CD4-positive, alpha-beta T cell treated with Interferon gamma for 1 hour (primary cell): ENCODE measurements at regions not wholly inside any gene's neighbourhood (a gene's known extent, or its start where the extent isn't known, plus 50 kb on each side); places are given as distances from the start of the nearest gene placed in this dataset.
"Not testable (repeated sequence)": the region's sequence is repeated elsewhere in the genome, so short reads cannot be mapped to it uniquely, and the experiment has no call there.

Experiments used
- DNase-seq: peaks from one replicate; pipeline ENCODE4 v3.0.0-alpha.2; 2020

DNA sequence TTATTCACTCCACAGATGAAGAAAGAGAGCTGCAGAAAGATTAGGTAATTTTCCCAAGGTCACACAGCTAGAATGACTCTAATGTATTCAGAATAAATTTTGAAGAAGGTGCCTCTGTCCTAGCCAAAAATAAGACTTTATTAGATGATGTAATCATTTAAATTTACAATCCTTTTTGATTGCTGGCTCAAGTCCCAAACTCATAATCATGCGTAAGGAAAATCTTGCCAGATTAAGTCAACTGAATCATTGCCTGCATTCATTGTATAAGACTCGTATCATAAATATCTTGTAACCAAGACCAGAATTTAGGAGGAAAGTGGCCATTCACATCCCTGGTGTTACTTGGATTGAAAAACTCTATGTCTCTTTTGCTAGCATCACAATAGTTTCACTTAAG lies 53.1 kb upstream of the STK39 start:
- no peak for DNase-seq

DNA sequence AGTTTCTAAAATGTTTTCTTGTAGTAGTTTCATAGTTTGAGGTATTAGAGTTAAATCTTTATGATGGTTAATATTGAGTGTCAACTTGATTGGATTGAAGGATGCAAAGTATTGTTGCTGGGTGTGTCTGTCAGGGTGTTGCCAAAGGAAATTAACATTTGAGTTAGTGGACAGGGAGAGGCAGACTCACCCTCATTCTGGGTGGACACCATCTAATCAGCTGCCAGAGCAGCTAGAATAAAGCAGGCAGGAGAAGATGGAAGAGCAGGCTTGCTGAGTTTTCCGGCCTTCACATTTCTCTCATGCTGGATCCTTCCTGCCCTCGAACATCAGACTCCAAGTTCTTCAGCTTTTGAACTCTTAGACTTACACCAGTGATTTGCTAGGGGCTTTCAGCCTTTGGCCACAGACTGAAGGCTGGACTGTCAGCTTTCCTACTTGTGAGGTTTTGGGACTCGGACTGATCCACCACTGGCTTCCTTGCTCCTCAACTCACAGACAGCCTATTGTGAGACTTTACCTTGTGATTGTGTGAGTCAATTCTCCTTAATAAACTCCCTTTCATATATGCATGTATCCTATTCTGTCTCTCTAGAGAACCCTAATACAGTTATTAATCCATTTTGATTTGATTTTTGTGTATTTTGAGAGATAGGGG lies 56.8 kb upstream of the STK39 start:
- no peak for DNase-seq

DNA sequence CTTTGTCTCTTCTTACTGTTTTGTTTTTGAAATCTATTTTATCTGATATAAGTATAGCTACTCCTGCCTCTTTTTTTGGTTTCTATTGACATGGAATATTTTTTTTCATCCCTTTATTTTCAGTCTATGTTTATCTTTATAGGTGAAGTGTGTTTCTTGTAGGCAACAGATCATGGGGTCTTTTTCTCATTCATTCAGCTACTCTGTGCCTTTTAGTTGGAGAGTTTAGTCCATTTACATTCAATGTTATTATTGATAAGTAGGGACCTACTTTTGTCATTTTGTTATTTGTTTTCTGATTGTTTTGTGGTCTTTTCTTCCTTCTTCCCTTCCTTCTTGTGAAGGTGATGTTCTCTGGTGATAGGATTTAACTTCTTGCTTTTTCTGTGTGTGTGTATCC lies 60.0 kb upstream of the STK39 start:
- no peak for DNase-seq

DNA sequence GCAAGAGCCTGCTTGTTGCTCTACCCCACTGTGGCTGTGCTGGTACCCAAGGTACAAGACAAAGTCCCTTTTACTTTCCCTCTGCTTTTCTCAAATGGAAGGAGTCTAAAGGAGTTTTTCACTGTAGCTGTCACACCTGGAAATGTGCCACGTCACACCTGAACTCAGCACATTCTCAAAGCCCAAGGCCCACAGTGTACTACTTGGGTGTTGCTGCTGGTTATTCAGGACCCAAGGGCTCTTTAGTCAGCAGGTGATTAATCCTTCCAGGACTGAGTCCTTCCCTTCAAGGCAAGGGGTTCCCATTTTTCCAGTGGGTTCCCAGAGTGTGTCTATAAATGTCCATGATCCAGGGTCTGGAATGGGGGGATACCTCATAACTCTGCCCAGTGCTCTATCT lies 63.2 kb upstream of the STK39 start:
- no peak for DNase-seq

DNA sequence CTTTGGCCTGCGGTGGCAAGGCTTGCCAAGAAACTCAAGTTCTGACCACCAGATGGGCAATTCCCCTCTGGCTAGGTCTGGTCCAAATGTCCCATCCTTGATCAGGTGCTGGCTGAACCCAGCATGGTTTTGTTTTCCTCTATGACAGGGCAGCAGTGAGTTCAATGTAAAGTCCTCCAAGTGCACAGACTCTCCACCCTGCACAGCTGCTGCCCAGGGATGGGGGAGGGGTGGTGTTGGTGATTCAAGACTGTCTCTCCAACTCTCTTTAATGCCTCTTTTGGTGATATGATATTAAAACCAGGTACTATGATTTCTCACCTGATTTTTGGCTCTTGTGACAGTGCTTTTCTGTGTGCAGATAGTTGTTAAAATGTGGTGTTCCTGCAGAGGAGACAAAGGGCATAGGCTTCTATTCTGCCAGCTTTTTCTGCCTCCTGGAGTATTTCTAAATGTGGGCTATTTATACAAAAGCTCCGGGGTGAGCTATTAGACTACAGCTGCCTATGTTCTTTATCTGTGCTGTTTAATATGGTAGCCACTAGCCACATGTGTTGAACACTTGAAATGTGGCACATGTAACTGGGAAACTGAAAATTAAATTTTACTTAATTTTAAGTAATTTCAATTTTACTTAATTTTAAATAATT lies 64.0 kb upstream of the STK39 start:
- DNase-seq: no peak

DNA sequence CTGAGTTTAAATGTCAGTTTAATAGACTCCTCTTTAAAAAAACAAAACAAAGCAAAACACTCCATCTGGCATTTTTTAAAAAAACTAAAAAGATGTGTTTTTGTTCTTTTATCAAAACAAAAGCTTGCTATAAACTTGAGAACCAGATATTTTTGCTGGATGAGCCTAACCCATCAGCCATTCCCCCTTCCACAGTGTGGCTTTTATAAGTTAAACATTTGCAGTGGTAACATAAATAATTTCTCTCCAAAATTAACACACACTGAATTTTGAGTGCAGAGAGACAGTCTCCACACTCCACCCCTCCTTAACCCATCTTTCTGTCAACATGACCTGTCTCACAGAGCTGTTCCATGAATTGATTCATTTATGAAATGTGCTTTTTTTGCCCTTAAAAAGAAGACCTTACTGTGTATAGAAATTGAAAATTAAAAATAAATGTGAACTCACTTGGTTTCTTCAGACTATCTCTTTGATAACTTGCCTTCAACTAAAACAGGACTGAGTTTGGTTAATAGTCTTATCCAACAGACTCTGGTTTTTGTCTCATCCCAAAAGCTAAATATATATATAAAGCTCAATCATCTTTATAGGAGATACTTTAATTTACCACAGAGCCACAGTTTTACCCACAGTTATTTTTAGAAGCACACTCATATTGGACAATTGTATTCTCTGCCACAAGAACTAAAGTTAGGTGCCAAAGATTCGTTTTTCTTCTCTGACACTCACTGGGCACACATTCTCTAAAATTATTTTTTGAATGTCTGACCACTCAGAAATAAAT lies 64.8 kb upstream of the STK39 start:
- no peak for DNase-seq

DNA sequence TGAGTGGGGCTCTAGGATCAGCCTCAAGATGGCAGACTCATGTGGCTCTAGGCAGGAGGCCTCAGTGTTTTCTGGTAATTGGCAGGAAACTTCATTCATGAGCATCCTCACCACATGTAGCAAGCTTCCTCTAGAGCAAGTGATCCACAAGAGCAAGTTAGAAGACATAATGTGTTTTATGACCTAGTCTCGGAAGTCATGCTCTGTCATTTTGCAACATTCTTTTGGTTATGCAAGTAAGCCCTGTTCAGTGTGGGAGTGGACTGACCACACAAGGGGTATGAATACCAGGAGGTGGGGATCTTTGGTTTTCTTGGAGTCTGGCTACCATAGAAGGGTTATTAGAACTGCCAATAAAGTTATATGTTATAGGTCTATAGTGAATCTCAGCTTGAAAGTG lies 66.8 kb upstream of the STK39 start:
- no peak for DNase-seq

DNA sequence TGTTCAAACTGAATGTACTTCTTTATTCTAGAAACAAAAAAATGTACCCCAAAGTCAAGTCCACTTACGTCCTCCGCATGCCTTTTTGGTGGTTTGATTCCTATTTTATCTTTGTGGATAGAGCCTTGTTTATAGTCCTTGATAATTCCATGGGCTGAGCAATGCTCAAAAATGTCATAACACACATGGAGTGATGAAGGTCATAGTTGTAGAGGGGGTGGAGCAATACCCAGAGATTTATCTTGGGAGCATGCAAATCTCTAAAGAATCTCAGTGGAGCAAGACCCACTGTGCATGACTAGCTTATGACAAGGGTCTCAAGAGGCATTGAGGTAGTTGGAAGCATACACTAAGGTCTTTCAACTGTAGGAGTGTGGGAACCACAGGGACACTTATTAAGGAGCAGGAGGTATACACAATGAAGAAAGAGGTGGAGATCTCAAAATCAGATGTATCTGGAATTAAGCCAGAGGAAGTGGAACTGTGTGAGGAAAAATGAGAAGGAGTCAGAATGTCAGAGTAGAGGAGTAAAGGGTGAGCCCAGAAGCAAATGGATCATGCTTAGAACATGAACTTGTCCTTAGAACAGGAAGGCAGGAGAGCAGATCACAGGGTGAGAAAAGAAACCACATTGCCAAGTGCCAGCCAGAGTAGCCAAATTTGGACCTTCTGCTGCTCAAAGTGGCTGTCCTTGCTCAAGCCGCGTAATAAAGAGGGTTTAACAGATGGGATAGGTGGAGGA lies 68.1 kb upstream of the STK39 start:
- no peak for DNase-seq

DNA sequence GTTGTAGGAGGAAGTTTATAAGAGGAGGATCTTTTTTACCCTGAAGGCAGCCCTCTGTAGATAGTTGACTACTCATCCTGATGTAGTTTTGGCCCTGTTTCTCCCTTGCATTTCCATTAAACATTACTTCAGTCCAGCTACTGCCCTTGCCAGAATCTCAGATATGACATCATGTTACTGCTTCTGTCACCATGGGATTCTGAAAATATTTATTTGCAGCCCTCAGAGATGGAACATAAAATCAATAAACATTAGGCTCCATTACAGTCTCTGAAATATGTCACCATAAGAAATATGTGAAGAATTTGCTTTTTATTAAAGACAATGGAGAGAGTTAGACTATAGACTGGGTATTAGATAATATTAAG lies 68.7 kb upstream of the STK39 start:
- DNase-seq: no peak

DNA sequence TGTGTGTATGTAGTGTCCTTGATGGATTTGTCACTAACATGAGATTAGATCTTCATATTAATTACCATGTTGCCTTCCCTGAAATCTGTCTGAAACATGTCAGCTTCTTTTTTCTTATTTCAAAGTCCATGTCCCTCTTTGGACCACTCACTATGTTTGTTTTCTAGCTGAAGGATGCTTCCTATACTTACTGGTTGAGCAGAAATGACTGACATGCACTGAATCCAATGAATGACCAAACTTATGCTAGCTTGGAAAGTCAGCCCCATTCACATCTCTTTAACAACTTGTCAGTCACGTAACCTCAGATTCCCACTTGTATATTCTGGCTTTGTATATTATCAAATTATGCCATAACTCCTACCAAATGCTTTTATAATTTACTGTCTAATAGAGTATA lies 69.9 kb upstream of the STK39 start:
- no peak for DNase-seq

DNA sequence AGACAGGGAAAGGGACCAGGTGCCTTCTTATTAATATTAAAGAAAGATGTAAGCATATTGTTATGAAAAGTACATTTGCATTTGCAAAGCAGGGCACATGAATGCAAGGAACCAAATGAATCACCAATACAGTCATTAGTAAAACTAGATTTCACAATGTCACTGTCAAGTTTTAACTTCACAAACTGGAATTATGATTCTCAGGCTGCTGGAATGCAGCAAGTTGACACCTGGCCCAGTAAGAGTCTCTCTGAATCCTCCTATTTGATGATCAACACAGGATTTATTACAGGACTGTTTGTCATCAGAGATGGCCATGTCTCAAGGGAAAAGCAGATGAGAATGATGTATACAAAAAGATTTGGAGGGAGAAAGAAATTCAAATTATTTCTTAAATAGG lies 72.9 kb upstream of the STK39 start:
- no peak for DNase-seq

DNA sequence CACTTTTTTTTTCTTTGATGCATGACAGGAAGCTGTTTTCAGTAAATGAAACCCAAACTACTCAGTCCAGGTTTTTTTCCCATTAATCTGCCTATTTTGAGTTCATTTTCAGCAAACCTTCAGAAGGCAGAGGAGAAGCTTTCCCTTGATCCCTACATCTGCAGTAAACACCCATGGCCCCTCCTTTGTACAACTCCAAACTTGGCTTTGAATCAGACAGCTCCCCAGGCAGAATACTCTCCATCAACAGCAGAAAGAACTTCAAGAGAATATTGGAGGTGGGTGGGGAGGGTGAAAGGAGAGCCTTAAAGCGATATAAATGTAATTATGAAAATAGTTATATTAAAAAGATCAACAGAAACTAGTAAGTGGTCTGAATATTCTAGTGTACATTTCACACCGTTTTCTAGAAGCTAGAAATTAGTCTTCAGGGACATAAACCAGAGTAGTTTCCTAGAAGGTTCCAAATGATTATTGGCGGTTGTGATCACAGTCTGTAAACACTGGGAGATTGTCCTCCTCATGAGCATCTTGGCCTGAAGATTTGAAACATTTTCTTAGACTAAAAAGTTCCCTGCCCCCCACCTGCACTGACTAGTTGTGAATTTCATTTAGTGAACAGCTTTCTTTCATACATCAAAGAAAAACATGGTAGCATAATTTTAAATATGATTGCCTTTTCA lies 75.1 kb upstream of the STK39 start:
- no peak for DNase-seq

DNA sequence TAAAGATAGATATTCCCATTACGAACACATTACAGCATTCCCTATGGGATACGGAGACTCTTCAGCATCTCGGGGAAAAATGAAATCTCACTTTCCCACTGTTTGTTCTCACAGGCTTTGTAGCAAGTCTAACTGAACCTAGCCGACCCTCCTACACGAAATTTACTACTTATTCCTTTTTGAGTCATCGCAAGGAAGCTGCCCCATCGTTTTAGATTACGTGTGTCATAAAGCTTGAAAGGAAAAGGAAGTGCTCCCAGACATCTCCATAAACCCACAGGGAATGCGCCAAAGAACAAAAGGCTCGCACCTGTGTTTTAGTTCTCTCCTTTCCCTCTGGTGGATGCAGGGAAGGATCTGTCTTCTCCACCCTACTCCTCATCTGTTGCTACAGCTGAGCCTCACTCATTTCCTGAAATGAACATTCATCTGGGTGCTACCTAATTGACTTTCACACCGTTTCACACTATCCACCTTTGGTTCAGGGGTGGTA lies 76.2 kb upstream of the STK39 start:
- DNase-seq: no peak

DNA sequence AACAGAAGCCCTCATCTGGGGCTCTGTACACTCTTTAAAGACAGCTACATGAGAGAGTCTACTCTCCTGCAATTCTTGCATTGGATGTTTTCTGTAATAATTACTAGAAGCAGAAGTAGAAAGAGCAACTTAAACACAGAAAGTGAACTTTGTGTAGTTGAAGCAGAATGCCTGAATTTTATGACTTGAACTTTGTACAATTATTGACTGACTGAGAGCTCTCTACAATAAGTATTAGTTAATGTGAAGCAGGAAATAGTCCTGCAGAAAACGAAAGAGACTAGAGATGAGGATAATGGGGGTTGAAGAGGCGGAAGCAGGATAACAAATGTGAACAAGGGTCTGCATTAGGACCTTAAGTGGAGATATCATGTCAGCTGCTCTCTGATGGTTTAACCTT lies 79.2 kb upstream of the STK39 start:
- no peak for DNase-seq

DNA sequence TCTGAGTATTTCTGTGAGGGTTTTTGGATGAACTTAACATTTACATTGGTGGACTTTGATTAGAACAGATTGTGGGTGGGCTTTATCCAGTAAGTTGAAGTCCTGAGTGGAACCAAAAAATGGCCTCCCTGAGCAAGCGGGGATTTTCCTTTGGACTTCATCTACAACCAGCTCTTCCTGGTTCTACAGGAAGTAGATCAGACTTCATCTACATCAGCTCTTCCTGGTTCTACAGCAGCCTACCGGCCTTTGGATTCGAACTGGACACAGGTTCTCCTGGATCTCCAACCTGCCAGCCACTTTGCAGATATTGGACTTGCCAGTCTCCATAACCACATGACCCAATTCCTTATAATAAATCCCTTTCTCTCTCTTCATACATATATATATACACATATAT lies 79.9 kb upstream of the STK39 start:
- DNase-seq: no peak

DNA sequence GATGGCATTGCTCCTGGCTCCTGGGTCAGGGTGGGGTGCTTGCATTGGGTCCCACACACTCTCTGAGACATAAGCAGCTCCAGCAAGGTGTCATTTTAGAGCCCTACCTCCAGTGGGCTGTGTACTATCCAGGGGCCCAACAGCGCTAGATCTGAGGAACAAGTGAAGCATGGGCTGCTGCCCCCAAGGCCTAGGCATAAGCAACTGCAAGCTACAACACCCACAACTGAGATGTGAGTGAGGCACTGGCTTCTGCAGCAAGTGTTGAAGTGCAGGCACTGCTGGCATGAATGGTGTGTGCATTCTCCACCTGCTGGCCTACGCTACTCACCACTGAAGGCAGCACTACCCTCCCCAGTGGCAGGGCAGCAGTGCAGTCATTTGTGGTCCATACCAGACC lies 81.0 kb upstream of the STK39 start:
- no peak for DNase-seq

DNA sequence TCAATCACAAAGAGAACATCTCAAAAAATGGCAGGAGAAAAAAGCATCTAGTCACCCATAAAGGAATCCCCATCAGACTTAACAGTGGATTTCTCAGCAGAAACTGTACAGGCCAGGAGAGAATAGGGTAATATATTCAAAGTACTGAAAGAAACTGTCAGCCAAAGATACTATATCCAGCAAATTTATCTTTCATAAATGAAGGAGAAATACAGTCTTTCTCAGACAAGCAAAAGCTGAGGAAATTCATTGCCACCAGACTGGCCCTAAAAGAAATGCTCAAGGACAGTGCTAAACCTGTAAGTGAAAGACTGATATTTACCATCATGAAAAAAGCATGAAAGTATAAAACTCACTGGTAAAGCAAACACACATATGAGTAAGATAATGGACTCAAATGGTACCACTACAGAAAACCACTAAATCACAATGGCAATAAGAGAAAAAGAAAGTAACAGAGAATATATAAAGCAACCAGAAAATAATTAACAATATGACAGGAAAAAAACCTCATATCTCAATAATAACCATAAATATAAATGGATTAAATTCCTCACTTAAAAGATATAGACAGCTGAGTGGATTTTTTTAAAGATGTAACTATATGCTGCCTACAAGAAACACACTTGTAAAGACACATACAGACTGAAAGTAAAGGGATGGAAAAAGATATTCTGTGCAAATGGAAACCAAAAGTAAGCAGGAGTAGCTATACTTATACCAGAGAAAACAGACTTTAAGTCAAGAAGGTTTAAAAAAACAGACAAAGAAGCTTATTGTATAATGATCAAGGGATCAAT lies 83.4 kb upstream of the STK39 start:
- no peak for DNase-seq

DNA sequence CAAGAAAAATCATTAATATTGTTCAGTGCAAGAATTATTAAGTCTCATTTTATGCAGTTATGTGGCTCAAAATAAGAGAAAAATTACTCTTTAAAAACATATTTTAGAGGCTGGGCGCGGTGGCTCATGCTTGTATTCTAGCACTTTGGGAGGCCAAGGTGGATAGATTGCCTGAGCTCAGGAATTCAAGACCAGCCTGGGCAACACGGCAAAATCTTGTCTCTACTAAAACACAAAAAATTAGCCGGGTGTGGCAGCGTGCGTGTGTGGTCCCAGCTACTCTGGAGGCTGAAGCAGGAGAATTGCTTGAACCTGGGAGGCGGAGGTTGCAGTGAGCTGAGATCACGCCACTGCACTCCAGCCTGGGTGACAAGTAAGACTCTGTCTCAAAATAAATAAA lies 87.9 kb upstream of the STK39 start:
- not testable (repeated sequence) for DNase-seq

DNA sequence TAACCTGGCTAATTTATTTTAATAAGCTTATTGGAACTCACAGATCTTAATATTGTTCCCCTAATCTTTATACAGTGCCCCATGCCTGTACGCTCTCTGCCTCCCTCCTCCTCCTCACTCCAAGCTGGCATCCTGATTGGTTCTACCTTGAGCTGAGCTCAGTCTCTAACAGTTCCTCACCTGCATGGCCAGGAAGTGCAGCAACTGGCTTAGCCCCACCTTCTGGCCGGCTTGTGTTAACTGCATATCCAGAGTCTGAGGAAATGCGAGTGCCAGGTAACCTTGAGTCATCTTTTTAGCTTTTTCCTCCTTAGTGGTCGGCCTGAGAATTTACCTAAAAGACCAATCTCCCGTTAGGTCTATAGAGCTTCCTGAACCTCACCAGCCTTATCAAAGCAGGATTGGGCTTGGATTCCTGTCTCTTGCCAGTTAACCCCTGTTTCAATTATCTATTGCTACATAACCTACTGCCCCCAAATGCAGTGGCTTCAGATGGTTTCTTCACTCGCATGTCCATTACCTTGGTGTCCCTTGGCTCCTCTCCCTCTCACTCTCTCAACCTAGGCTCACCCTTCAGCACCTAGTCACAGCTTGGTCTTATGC lies 89.5 kb upstream of the STK39 start:
- DNase-seq: peak; percentile 50

DNA sequence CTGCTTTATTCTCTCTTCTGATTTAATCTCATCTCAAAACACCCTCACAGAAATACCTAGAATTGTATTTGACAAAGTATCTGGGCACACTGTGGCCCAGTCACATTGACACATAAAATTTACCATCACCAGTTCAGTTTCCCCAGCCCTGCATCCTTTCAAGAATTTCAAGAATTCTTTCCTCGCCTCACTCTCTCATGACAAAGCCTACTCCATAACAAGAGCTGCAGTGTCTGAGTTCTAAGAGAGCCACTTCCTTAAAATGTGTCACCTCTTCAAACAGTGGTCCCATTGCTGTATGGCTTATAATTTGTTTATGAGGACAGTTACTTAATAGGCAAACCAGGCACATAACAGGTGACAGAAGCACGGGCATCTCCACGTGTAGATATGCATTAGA lies 90.9 kb upstream of the STK39 start:
- no peak for DNase-seq

DNA sequence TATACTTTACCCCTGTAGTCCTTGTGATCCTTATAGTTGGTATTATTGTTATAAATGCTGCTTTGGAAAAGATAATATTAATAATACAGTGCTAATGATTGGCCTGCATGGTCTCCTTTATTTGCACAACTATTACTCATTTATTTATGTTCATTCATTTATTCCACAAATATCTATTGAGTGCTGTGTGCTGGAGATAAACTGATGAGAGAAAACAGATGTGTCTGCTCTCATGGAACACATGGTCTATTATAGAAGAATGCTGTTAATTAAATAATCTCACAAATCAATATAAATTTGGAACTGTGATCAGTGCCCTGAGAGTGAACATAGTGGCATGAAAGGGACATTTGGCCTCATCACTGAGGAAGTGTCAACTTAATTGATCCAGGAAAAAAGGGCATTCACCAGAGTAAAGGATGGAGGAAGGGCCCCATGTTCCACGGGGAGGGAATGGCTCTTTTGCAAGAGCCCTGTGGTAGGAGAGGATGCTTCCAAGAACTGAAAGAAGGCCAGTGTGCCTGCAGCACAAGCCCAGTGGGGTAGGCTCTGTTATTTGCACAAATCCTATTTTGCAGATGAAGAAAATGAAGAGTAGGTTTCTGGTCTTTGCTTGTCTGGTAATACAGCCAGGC lies 91.5 kb upstream of the STK39 start:
- DNase-seq: no peak
